SU-DHL-6 (cell line): ENCODE measurements at regions not wholly inside any gene's neighbourhood (a gene's known extent, or its start where the extent isn't known, plus 50 kb on each side); places are given as distances from the start of the nearest gene placed in this dataset.

Experiments used
- H2AFZ ChIP-seq: fragments of 200-600 bp; sonication (generic); 2 replicates; pipeline ENCODE4 v1.6.1; 2014; ENCODE audit warnings: low read depth, mild to moderate bottlenecking, moderate library complexity, mixed read lengths, antibody characterized with exemption, low read length; ENCODE audit not compliant: severe bottlenecking
- H3F3A ChIP-seq: fragments of 200-600 bp; shearing (Covaris generic); 2 replicates; pipeline ENCODE4 v1.6.0; 2016; ENCODE audit warnings: antibody characterized with exemption, mild to moderate bottlenecking; ENCODE audit not compliant: insufficient read depth
- H3K27ac ChIP-seq: fragments of 200-600 bp; sonication (generic); 2 replicates; pipeline ENCODE4 v1.5.1; 2016; ENCODE audit warnings: low read depth, mild to moderate bottlenecking, low read length, moderate library complexity, mixed read lengths
- H3K27me3 ChIP-seq: fragments of 200-600 bp; sonication (generic), shearing (Covaris generic); 2 replicates; pipeline ENCODE4 v1.6.0; 2014; ENCODE audit warnings: mild to moderate bottlenecking, low read length
- H3K36me3 ChIP-seq: fragments of 200-600 bp; sonication (generic); 2 replicates; pipeline ENCODE4 v1.6.1; 2014; ENCODE audit warnings: mild to moderate bottlenecking, low read length, mixed read lengths
- H3K4me2 ChIP-seq: fragments of 300-600, 200-600 bp; shearing (Covaris generic), sonication (generic); 2 replicates; pipeline ENCODE4 v1.6.0; 2014; ENCODE audit warnings: low read length, low read depth, mild to moderate bottlenecking; ENCODE audit not compliant: poor library complexity, severe bottlenecking
- H3K4me3 ChIP-seq: fragments of 200-600 bp; sonication (generic); 2 replicates; pipeline ENCODE4 v1.5.1; 2014; ENCODE audit warnings: antibody characterized with exemption, low read length, mild to moderate bottlenecking, mixed read lengths; ENCODE audit not compliant: insufficient read depth, poor library complexity, severe bottlenecking
- H3K79me2 ChIP-seq: fragments of 200-600 bp; sonication (generic); 2 replicates; pipeline ENCODE4 v1.6.1; 2014; ENCODE audit warnings: mild to moderate bottlenecking, low read length, moderate library complexity; ENCODE audit not compliant: insufficient read depth
- H3K9ac ChIP-seq: fragments of 200-600 bp; sonication (generic); 2 replicates; pipeline ENCODE4 v1.7.0; 2014; ENCODE audit warnings: mild to moderate bottlenecking, low read length
- H3K9me2 ChIP-seq: fragments of 200-600 bp; sonication (generic); replicated peaks from 2 replicates; pipeline ENCODE4 v1.6.1; 2014; ENCODE audit warnings: low read length; ENCODE audit not compliant: insufficient read depth
- H3K9me3 ChIP-seq: fragments of 200-600 bp; sonication (generic); 2 replicates; pipeline ENCODE4 v1.6.1; 2014; ENCODE audit warnings: low read length, mixed read lengths; ENCODE audit not compliant: insufficient read depth
- H4K20me1 ChIP-seq: fragments of 200-600 bp; sonication (generic); 2 replicates; pipeline ENCODE4 v1.6.1; 2014; ENCODE audit warnings: low read depth, mild to moderate bottlenecking, antibody characterized with exemption, low read length, moderate library complexity, mixed read lengths
- CTCF ChIP-seq: fragments of 200-600 bp; sonication (generic); IDR thresholded peaks from one replicate; pipeline ENCODE4 v1.5.1; 2017; ENCODE audit warnings: antibody characterized with exemption, mild to moderate bottlenecking, low read length, moderate library complexity; ENCODE audit not compliant: insufficient read depth, poor library complexity, severe bottlenecking
- EZH2phosphoT487 ChIP-seq: fragments of 200-600 bp; sonication (generic), shearing (Covaris generic); conservative IDR thresholded peaks from 2 replicates; pipeline ENCODE4 v1.6.1; 2018; ENCODE audit warnings: mild to moderate bottlenecking, antibody characterized with exemption, low read length, moderate library complexity, mixed read lengths

GRCh38 chr14:104404922-104405321 is 174.6 kb upstream of the C14orf180 start:
- H4K20me1 ChIP-seq = no peaks in the 10 kb centered on the region
- TF ChIP-seq CTCF (no peak), EZH2phosphoT487 (no peak)
- no peak overlapping the region for H2AFZ ChIP-seq

GRCh38 chr14:104405360-104406226 is 174.0 kb upstream of the C14orf180 start:
- no peaks in the 10 kb centered on the region for H3K79me2 ChIP-seq
- no peak for TF ChIP-seq CTCF
- no peak for TF ChIP-seq EZH2phosphoT487
- H3K9me3 ChIP-seq = no peaks in the 10 kb centered on the region
- no peaks in the 10 kb centered on the region for H3K27me3 ChIP-seq
- H4K20me1 ChIP-seq = no peaks in the 10 kb centered on the region
- no peaks in the 10 kb centered on the region for H3K9me2 ChIP-seq
- H3F3A ChIP-seq = no peaks in the 10 kb centered on the region
- no peak overlapping the region for H3K4me2 ChIP-seq
- H3K27ac ChIP-seq = no peak overlapping the region
- no peaks in the 10 kb centered on the region for H3K36me3 ChIP-seq
- H2AFZ ChIP-seq = no peak overlapping the region
- H3K4me3 ChIP-seq = no peak overlapping the region
- H3K9ac ChIP-seq = no peak overlapping the region

More at GRCh38 chr14:104404922-104405321, 174.6 kb upstream of the C14orf180 start:
- Histone ChIP-seq H3K27me3 (no peaks in the 10 kb centered on the region), H3K9ac (no peak overlapping the region), H3K36me3 (no peaks in the 10 kb centered on the region), H3K27ac (no peak overlapping the region), H3K79me2 (no peaks in the 10 kb centered on the region), H3F3A (no peaks in the 10 kb centered on the region), H3K4me2 (no peak overlapping the region), H3K9me2 (no peaks in the 10 kb centered on the region), H3K4me3 (no peak overlapping the region), H3K9me3 (no peaks in the 10 kb centered on the region)

- Histone ChIP-seq H3K9me3 (no peaks in the 10 kb centered on the region), H3F3A (no peaks in the 10 kb centered on the region), H2AFZ (no peak overlapping the region), H3K9ac (no peak overlapping the region), H3K4me2 (no peak overlapping the region), H3K27me3 (no peaks in the 10 kb centered on the region), H4K20me1 (no peaks in the 10 kb centered on the region), H3K9me2 (no peaks in the 10 kb centered on the region), H3K36me3 (no peaks in the 10 kb centered on the region), H3K27ac (no peak overlapping the region), H3K4me3 (no peak overlapping the region), H3K79me2 (no peaks in the 10 kb centered on the region)
- TF ChIP-seq CTCF (no peak), EZH2phosphoT487 (no peak)
These were observed 172.7 kb upstream of the C14orf180 start for GRCh38 chr14:104406831-104407230.
